Stomach (tissue), 8 donors: ENCODE measurements at regions not wholly inside any gene's neighbourhood (a gene's known extent, or its start where the extent isn't known, plus 50 kb on each side); places are given as distances from the start of the nearest gene placed in this dataset.

Experiments
- DNase-seq, 2 donors: peaks; one replicate each; pipeline versions ENCODE4 v3.0.0 to v3.0.0-alpha.2; 2013 to 2019
- H3K27ac ChIP-seq, 5 donors: fragments of 200-600 bp in 4 of 5; sonication (generic) in 4 of 5; one replicate each; pipeline ENCODE4 v1.5.1; 2013 to 2019; ENCODE audit warnings: mild to moderate bottlenecking in 1 of 5, moderate library complexity in 1 of 5
- H3K27me3 ChIP-seq, 3 donors: fragments of 200-600 bp; sonication (generic); one replicate each; pipeline ENCODE4 v1.5.1; 2017 to 2019; ENCODE audit warnings: mixed run types in 1 of 3
- H3K36me3 ChIP-seq, 4 donors: fragments of 200-600 bp; sonication (generic); 1 replicate in 3 of 4; 2 replicates in 1 of 4; pipeline ENCODE4 v1.5.1; 2016 to 2019
- H3K4me1 ChIP-seq, 4 donors: fragments of 200-600 bp; sonication (generic); one replicate each; pipeline ENCODE4 v1.5.1; 2016 to 2019
- H3K4me3 ChIP-seq, 4 donors: fragments of 200-600 bp; sonication (generic) in 3 of 4; one replicate each; pipeline ENCODE4 v1.5.1; 2016 to 2019; ENCODE audit warnings: mild to moderate bottlenecking in 1 of 4
- H3K9me3 ChIP-seq, 4 donors: fragments of 200-600 bp; sonication (generic); one replicate each; pipeline ENCODE4 v1.5.1; 2016 to 2019
- EP300 ChIP-seq: sonication (generic); formaldehyde crosslinking; IDR thresholded peaks from one replicate; pipeline ENCODE4 v1.6.1; 2017; ENCODE audit warnings: antibody characterized with exemption
- POLR2A ChIP-seq, 4 donors: fragments of 450-650 bp; IDR thresholded peaks; one replicate each; pipeline ENCODE4 v1.6.1; 2016; ENCODE audit warnings: antibody characterized with exemption in 4 of 4, control low read depth in 2 of 4, mild to moderate bottlenecking in 1 of 4, moderate library complexity in 1 of 4
- POLR2AphosphoS5 ChIP-seq, 3 donors: sonication (generic); formaldehyde crosslinking; IDR thresholded peaks; one replicate each; pipeline ENCODE4 v1.6.1; 2016; ENCODE audit warnings: antibody characterized with exemption in 3 of 3
- WGBS, 5 donors: extraction: QIAGEN DNeasy Blood & Tissue Kit in 3 of 5; methylation state at CpG; one replicate each; pipeline versions ENCODE4 v1.1.5 to v1.1.7; 2013 to 2018; 5-methylcytosine and 5-hydroxymethylcytosine counted together
- intact Hi-C: fragments of 100-400 bp; cut with DNase I; formaldehyde crosslinking; loops from one replicate; pipeline ENCODE4 v1.15.1; 2023; ENCODE audit warnings: low total_unique reads
- TF ChIP-seq, protein P1 (sequence below), 7 experiments: fragments of 450-650 bp in 4 of 7; fragments of 200-600 bp in 3 of 7; sonication (generic) in 3 of 7; IDR thresholded peaks; one replicate each; pipeline ENCODE4 v1.5.1; 2016 to 2019; ENCODE audit warnings: antibody characterized with exemption in 7 of 7, control low read depth in 2 of 7, mild to moderate bottlenecking in 1 of 7
- donor health status: healthy with polysubstance abuse.
- donor health status: Bipolar disorder and iron deficiency.
- donor health status: healthy.

DNA sequence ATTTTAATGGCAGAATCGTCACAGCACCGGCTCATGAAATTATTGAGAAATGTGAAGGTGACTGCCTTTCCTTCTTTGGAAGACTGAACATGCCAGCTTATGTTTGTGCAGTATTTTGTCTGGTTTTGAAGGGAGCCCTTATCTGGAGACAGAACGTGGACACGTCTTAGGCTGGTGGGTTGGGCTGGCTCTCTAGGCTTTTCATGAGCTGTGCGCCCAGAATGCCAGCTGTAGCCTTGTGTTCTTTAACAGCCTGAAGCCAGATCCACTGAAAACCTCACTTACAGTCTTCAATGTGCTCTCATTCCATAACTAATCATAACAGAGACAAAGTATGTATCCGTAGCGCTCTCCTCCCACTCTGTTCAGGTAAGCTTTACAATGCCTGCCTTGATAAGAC, 184.4 kb upstream of the HTR2A start:
- DNase-seq: no peak
- intact Hi-C loops: no loop called here
- peaks cover 0 to 9% (median 0%) of the 10 kb centered on the region in 4 donors for H3K4me1 ChIP-seq
- H3K4me3 ChIP-seq: no peak overlapping the region
- H3K27me3 ChIP-seq: no peaks in the 10 kb centered on the region
- no peaks in the 10 kb centered on the region for H3K36me3 ChIP-seq
- H3K27ac ChIP-seq: no peak overlapping the region
- WGBS, 5 donors: 39 to 64% (median 55%) methylated on average over 7 of the region's 7 CpGs
- H3K9me3 ChIP-seq: no peaks in the 10 kb centered on the region
- no peak for TF ChIP-seq POLR2AphosphoS5 (IDR thresholded peaks at IDR 0.05)
- TF ChIP-seq, protein P1, sequence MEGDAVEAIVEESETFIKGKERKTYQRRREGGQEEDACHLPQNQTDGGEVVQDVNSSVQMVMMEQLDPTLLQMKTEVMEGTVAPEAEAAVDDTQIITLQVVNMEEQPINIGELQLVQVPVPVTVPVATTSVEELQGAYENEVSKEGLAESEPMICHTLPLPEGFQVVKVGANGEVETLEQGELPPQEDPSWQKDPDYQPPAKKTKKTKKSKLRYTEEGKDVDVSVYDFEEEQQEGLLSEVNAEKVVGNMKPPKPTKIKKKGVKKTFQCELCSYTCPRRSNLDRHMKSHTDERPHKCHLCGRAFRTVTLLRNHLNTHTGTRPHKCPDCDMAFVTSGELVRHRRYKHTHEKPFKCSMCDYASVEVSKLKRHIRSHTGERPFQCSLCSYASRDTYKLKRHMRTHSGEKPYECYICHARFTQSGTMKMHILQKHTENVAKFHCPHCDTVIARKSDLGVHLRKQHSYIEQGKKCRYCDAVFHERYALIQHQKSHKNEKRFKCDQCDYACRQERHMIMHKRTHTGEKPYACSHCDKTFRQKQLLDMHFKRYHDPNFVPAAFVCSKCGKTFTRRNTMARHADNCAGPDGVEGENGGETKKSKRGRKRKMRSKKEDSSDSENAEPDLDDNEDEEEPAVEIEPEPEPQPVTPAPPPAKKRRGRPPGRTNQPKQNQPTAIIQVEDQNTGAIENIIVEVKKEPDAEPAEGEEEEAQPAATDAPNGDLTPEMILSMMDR (IDR thresholded peaks at IDR 0.05): no peak
- no peak for TF ChIP-seq EP300

DNA sequence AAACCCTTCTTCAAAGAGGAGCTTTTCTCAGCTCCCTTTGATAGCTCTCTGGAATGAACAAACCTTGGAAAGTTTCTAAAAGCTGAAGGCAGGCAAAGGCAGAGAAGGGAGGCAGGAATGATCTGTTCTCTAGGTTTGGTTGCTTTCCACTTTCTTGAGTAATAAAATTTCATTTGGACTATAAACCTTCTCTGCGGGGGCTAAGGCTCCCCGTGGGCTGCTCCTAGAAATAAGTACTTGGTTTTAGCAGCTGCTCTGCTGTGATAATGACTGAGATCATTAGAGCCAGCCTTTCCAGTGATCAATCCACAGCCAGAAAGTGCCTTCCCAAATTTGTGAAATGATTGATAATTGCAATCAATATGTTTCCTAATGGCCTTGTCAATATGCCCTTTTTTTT, 183.8 kb upstream of the HTR2A start:
- WGBS, 5 donors: 72 to 87% (median 80%) methylated on average over 2 of the region's 2 CpGs

DNA sequence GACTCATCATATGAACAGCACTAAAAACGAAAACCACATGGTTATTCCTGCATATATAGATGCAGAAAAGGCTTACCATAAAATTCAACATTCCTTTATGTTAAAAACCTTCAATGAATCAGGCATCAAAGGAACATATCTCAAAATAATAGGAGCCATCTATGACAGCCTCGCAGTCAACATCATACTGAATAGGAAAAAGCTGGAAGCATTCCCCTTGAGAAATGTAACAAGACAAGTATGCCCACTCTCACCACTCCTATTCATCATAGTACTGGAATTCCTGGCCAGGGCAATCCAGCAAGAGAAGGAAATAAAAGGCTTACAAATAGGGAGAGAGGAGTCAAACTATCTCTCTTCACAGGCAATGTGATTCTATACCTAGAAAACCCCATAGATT, 179.6 kb upstream of the HTR2A start:
- intact Hi-C loops: no loop called here
- no peak overlapping the region for H3K4me3 ChIP-seq
- DNase-seq: no peak
- H3K36me3 ChIP-seq: no peaks in the 10 kb centered on the region
- H3K4me1 ChIP-seq: peaks cover 0 to 4% (median 0%) of the 10 kb centered on the region in 4 donors
- 44 to 75% (median 61%) methylated on average over 2 of the region's 2 CpGs for WGBS, 5 donors
- peaks cover 0 to 19% (median 13%) of the 10 kb centered on the region in 4 donors for H3K9me3 ChIP-seq
- H3K27ac ChIP-seq: no peak overlapping the region
- no peaks in the 10 kb centered on the region for H3K27me3 ChIP-seq
- TF ChIP-seq EP300 (no peak), POLR2A (IDR thresholded peaks at IDR 0.05) (no peak), POLR2AphosphoS5 (IDR thresholded peaks at IDR 0.05) (no peak)
- TF ChIP-seq, protein P1 (IDR thresholded peaks at IDR 0.05): no peak

More for the DNA sequence above, 183.8 kb upstream of the HTR2A start:
- Histone ChIP-seq H3K27me3 (no peaks in the 10 kb centered on the region), H3K27ac (no peak overlapping the region), H3K36me3 (no peaks in the 10 kb centered on the region), H3K4me3 (no peak overlapping the region), H3K9me3 (no peaks in the 10 kb centered on the region), H3K4me1 (peaks cover 0 to 9% (median 0%) of the 10 kb centered on the region in 4 donors)
- intact Hi-C loops: no loop called here
- no peak for DNase-seq
- TF ChIP-seq POLR2A (IDR thresholded peaks at IDR 0.05) (no peak), POLR2AphosphoS5 (IDR thresholded peaks at IDR 0.05) (no peak), EP300 (no peak)
- TF ChIP-seq, protein P1 (IDR thresholded peaks at IDR 0.05): no peak

DNA sequence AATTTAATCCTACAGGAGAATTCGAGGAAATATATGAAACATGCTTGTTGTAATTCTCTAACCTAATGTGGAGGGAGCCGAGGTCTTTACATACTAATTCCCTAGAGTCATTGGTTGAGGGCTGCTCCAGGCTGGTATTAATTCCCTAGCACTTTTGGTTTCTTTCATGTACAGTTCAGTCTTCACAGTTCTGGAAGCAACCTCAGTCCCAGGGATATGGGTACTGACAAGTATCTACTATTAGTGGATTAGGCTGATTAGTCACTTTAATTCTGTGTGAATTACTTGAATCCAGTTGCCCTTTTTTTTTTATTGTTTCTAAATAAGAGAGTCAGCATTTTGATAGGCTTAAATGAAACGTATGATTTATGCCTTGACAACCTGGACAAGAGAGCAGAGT, 172.3 kb upstream of the HTR2A start:
- Histone ChIP-seq H3K27ac (no peak overlapping the region), H3K36me3 (no peaks in the 10 kb centered on the region), H3K4me3 (no peak overlapping the region), H3K4me1 (no peaks in the 10 kb centered on the region), H3K9me3 (peaks cover 0 to 8% (median 4%) of the 10 kb centered on the region in 4 donors), H3K27me3 (no peaks in the 10 kb centered on the region)
- intact Hi-C loops: no loop called here
- whole genome bisulfite sequencing, 5 donors: 67 to 82% (median 76%) methylated on average over 3 of the region's 3 CpGs
- TF ChIP-seq, protein P1 (IDR thresholded peaks at IDR 0.05): no peak
- no peak for TF ChIP-seq POLR2A (IDR thresholded peaks at IDR 0.05)
- no peak for DNase-seq
